ENCODE measurements at regions not wholly inside any gene's neighbourhood (a gene's known extent, or its start where the extent isn't known, plus 50 kb on each side); places are given as distances from the start of the nearest gene placed in this dataset.
"Not testable (repeated sequence)": the region's sequence is repeated elsewhere in the genome, so short reads cannot be mapped to it uniquely, and the experiment has no call there.

GRCh38 chr5:155699385-155699784, 627.6 kb upstream of the SGCD start:
- no peak for DNase-seq

- DNase-seq, result no peak
Observed at GRCh38 chr5:155700333-155700732, 626.6 kb upstream of the SGCD start.

GRCh38 chr5:155711882-155712281, 615.1 kb upstream of the SGCD start:
- no peak for DNase-seq

- DNase-seq, result not testable (repeated sequence)
Observed at GRCh38 chr5:155714435-155714834, 612.5 kb upstream of the SGCD start.

GRCh38 chr5:155726267-155726666, 600.7 kb upstream of the SGCD start:
- DNase-seq, result peak; percentile 30 to 63 (median 46)

- peak in 1 of 3 donors; percentile 22 for DNase-seq
Observed at GRCh38 chr5:155727512-155728145, 599.3 kb upstream of the SGCD start.

- DNase-seq, result peak; percentile 60 to 92 (median 79)
Observed at GRCh38 chr5:155728146-155728856, 598.7 kb upstream of the SGCD start.

GRCh38 chr5:155728857-155729683, 597.9 kb upstream of the SGCD start:
- DNase-seq, result peak; percentile 21 to 57 (median 47)

- DNase-seq, result peak; percentile 24 to 57 (median 35)
Observed at GRCh38 chr5:155729684-155730059, 597.3 kb upstream of the SGCD start.

- peak in 2 of 3 donors; percentile 4 to 14 for DNase-seq
Observed at GRCh38 chr5:155732587-155733376, 594.2 kb upstream of the SGCD start.

- DNase-seq, result no peak
Observed at GRCh38 chr5:155733935-155734334, 593.0 kb upstream of the SGCD start.

- DNase-seq, result peak in 1 of 3 donors; percentile 18
Observed at GRCh38 chr5:155735388-155735787, 591.6 kb upstream of the SGCD start.

GRCh38 chr5:155738616-155739015, 588.3 kb upstream of the SGCD start:
- DNase-seq, result no peak

- no peak for DNase-seq
Observed at GRCh38 chr5:155746367-155747038, 580.5 kb upstream of the SGCD start.

- DNase-seq, result peak in 1 of 3 donors; percentile 10
Observed at GRCh38 chr5:155750101-155750500, 576.9 kb upstream of the SGCD start.

- no peak for DNase-seq
Observed at GRCh38 chr5:155750571-155750970, 576.4 kb upstream of the SGCD start.

- DNase-seq, result no peak
Observed at GRCh38 chr5:155753943-155754581, 572.9 kb upstream of the SGCD start.

GRCh38 chr5:155759252-155759651, 567.7 kb upstream of the SGCD start:
- DNase-seq, result no peak

- no peak for DNase-seq
Observed at GRCh38 chr5:155759984-155760383, 567.0 kb upstream of the SGCD start.

- no peak for DNase-seq
Observed at GRCh38 chr5:155761502-155761901, 565.5 kb upstream of the SGCD start.

GRCh38 chr5:155765715-155766114, 561.2 kb upstream of the SGCD start:
- no peak for DNase-seq
